ENCODE measurements at regions not wholly inside any gene's neighbourhood (a gene's known extent, or its start where the extent isn't known, plus 50 kb on each side); places are given as distances from the start of the nearest gene placed in this dataset.

GRCh38 chr11:116250155-116250554 lies 522.6 kb downstream of the BUD13 start:
- no peak overlapping the region for H3K27ac Mint-ChIP-seq
- peaks cover 0 to 10% (median 0%) of the 10 kb centered on the region in 3 donors for H3K9me3 Mint-ChIP-seq
- H3K4me3 Mint-ChIP-seq, result no peak overlapping the region
- H3K27me3 Mint-ChIP-seq, result peaks cover 11% of the 10 kb centered on the region
- H3K36me3 Mint-ChIP-seq, result no peaks in the 10 kb centered on the region
- H3K4me1 Mint-ChIP-seq, result no peaks in the 10 kb centered on the region

- no peaks in the 10 kb centered on the region for H3K4me1 Mint-ChIP-seq
- peaks cover 9% of the 10 kb centered on the region for H3K27me3 Mint-ChIP-seq
- no peak overlapping the region for H3K27ac Mint-ChIP-seq
- H3K9me3 Mint-ChIP-seq, result peaks cover 0 to 10% (median 0%) of the 10 kb centered on the region in 3 donors
- no peak overlapping the region for H3K4me3 Mint-ChIP-seq
- no peaks in the 10 kb centered on the region for H3K36me3 Mint-ChIP-seq
Observed at GRCh38 chr11:116249561-116249960, 523.2 kb downstream of the BUD13 start.

GRCh38 chr11:116244889-116245288 lies 527.9 kb downstream of the BUD13 start:
- Mint-ChIP-seq H3K4me1 (no peaks in the 10 kb centered on the region), H3K9me3 (no peaks in the 10 kb centered on the region), H3K4me3 (no peak overlapping the region), H3K27ac (no peak overlapping the region), H3K36me3 (no peaks in the 10 kb centered on the region), H3K27me3 (peaks cover 3% of the 10 kb centered on the region)

GRCh38 chr11:116244439-116244838 lies 528.3 kb downstream of the BUD13 start:
- H3K36me3 Mint-ChIP-seq, result no peaks in the 10 kb centered on the region
- no peak overlapping the region for H3K4me3 Mint-ChIP-seq
- H3K27me3 Mint-ChIP-seq, result peaks cover 3% of the 10 kb centered on the region

GRCh38 chr11:116243991-116244390 lies 528.8 kb downstream of the BUD13 start:
- Mint-ChIP-seq H3K36me3 (no peaks in the 10 kb centered on the region), H3K27ac (no peak overlapping the region), H3K4me1 (no peaks in the 10 kb centered on the region), H3K27me3 (peaks cover 3% of the 10 kb centered on the region), H3K9me3 (peaks cover 0 to 2% (median 0%) of the 10 kb centered on the region in 3 donors), H3K4me3 (no peak overlapping the region)

More at GRCh38 chr11:116244439-116244838, 528.3 kb downstream of the BUD13 start:
- Mint-ChIP-seq H3K4me1 (no peaks in the 10 kb centered on the region), H3K27ac (no peak overlapping the region), H3K9me3 (no peaks in the 10 kb centered on the region)

- no peak overlapping the region for H3K27ac Mint-ChIP-seq
- H3K4me1 Mint-ChIP-seq, result no peaks in the 10 kb centered on the region
Observed at GRCh38 chr11:116242006-116242405, 530.8 kb downstream of the BUD13 start.

GRCh38 chr11:116240710-116241109 lies 532.1 kb downstream of the BUD13 start:
- Mint-ChIP-seq H3K27ac (no peak overlapping the region), H3K4me1 (no peaks in the 10 kb centered on the region), H3K9me3 (peaks cover 0 to 2% (median 0%) of the 10 kb centered on the region in 3 donors), H3K36me3 (no peaks in the 10 kb centered on the region), H3K4me3 (no peak overlapping the region), H3K27me3 (peaks cover 3% of the 10 kb centered on the region)

More at GRCh38 chr11:116242006-116242405, 530.8 kb downstream of the BUD13 start:
- Mint-ChIP-seq H3K27me3 (peaks cover 4% of the 10 kb centered on the region), H3K36me3 (no peaks in the 10 kb centered on the region), H3K4me3 (no peak overlapping the region), H3K9me3 (peaks cover 0 to 2% (median 0%) of the 10 kb centered on the region in 3 donors)

GRCh38 chr11:116239247-116239646 lies 533.5 kb downstream of the BUD13 start:
- Mint-ChIP-seq H3K4me3 (no peak overlapping the region), H3K27me3 (peaks cover 1% of the 10 kb centered on the region), H3K27ac (peak overlapping the region in 1 of 3 donors; percentile 2), H3K9me3 (peaks cover 0 to 2% (median 0%) of the 10 kb centered on the region in 3 donors), H3K4me1 (no peaks in the 10 kb centered on the region), H3K36me3 (no peaks in the 10 kb centered on the region)

GRCh38 chr11:116234989-116235568 lies 537.7 kb downstream of the BUD13 start:
- Mint-ChIP-seq H3K36me3 (peaks cover 2% of the 10 kb centered on the region), H3K9me3 (peaks cover 0 to 2% (median 0%) of the 10 kb centered on the region in 3 donors), H3K27ac (no peak overlapping the region), H3K4me1 (no peaks in the 10 kb centered on the region), H3K4me3 (no peak overlapping the region), H3K27me3 (peaks cover 1% of the 10 kb centered on the region)

GRCh38 chr11:116233561-116233960 lies 539.2 kb downstream of the BUD13 start:
- Mint-ChIP-seq H3K9me3 (no peaks in the 10 kb centered on the region), H3K27ac (no peak overlapping the region), H3K4me3 (no peak overlapping the region), H3K4me1 (no peaks in the 10 kb centered on the region), H3K36me3 (peaks cover 2% of the 10 kb centered on the region), H3K27me3 (peaks cover 9% of the 10 kb centered on the region)

- H3K4me1 Mint-ChIP-seq, result no peaks in the 10 kb centered on the region
- no peaks in the 10 kb centered on the region for H3K9me3 Mint-ChIP-seq
- H3K4me3 Mint-ChIP-seq, result no peak overlapping the region
- peaks cover 2% of the 10 kb centered on the region for H3K36me3 Mint-ChIP-seq
- H3K27me3 Mint-ChIP-seq, result peaks cover 9% of the 10 kb centered on the region
- H3K27ac Mint-ChIP-seq, result no peak overlapping the region
Observed at GRCh38 chr11:116232364-116232828, 540.4 kb downstream of the BUD13 start.

GRCh38 chr11:116231543-116231942 lies 541.2 kb downstream of the BUD13 start:
- Mint-ChIP-seq H3K4me1 (no peaks in the 10 kb centered on the region), H3K4me3 (no peak overlapping the region), H3K9me3 (no peaks in the 10 kb centered on the region), H3K27ac (peak overlapping the region in 1 of 3 donors; percentile 48), H3K36me3 (peaks cover 2% of the 10 kb centered on the region), H3K27me3 (peaks cover 11% of the 10 kb centered on the region)

GRCh38 chr11:116230438-116230837 lies 542.3 kb downstream of the BUD13 start:
- Mint-ChIP-seq H3K27ac (no peak overlapping the region), H3K9me3 (no peaks in the 10 kb centered on the region), H3K27me3 (peaks cover 12% of the 10 kb centered on the region), H3K4me1 (no peaks in the 10 kb centered on the region), H3K4me3 (no peak overlapping the region), H3K36me3 (peaks cover 2% of the 10 kb centered on the region)

- Mint-ChIP-seq H3K27ac (peak overlapping the region in 1 of 3 donors; percentile 71), H3K4me3 (no peak overlapping the region), H3K4me1 (no peaks in the 10 kb centered on the region), H3K36me3 (peaks cover 2% of the 10 kb centered on the region), H3K27me3 (peaks cover 13% of the 10 kb centered on the region), H3K9me3 (no peaks in the 10 kb centered on the region)
Observed at GRCh38 chr11:116229236-116229970, 543.4 kb downstream of the BUD13 start.

GRCh38 chr11:116226731-116227130 lies 546.1 kb downstream of the BUD13 start:
- Mint-ChIP-seq H3K9me3 (no peaks in the 10 kb centered on the region), H3K27me3 (peaks cover 16% of the 10 kb centered on the region), H3K27ac (no peak overlapping the region), H3K4me1 (no peaks in the 10 kb centered on the region), H3K4me3 (no peak overlapping the region), H3K36me3 (no peaks in the 10 kb centered on the region)

Data from IgD-negative memory B cell (primary cell).